ENCODE measurements at regions not wholly inside any gene's neighbourhood (a gene's known extent, or its start where the extent isn't known, plus 50 kb on each side); places are given as distances from the start of the nearest gene placed in this dataset.

GRCh38 chr11:79918846-79919245 lies 478.0 kb upstream of the TENM4 start:
- TF ChIP-seq FOXM1 (IDR thresholded peaks at IDR 0.05; ENCODE audit: borderline replicate concordance) (no peak), TARDBP (IDR thresholded peaks at IDR 0.05) (no peak), BHLHE40 (IDR thresholded peaks at IDR 0.05; ENCODE audit: borderline replicate concordance) (no peak), ARNT (IDR thresholded peaks at IDR 0.05) (no peak), HDGF (IDR thresholded peaks at IDR 0.05; ENCODE audit: borderline replicate concordance) (no peak), SP1 (IDR thresholded peaks at IDR 0.05) (no peak), FOXA1 (IDR thresholded peaks at IDR 0.05) (no peak), FOXK2 (IDR thresholded peaks at IDR 0.05) (no peak), LEF1 (IDR thresholded peaks at IDR 0.05; ENCODE audit: borderline replicate concordance) (no peak), ZNF384 (IDR thresholded peaks at IDR 0.05) (no peak), CTBP1 (IDR thresholded peaks at IDR 0.05; ENCODE audit: borderline replicate concordance) (no peak), SUZ12 (IDR thresholded peaks at IDR 0.05) (no peak), NFRKB (IDR thresholded peaks at IDR 0.05) (no peak), L3MBTL2 (conservative IDR thresholded peaks at IDR 0.05) (no peak), ELF4 (IDR thresholded peaks at IDR 0.05) (no peak)
- TF ChIP-seq, protein P1, sequence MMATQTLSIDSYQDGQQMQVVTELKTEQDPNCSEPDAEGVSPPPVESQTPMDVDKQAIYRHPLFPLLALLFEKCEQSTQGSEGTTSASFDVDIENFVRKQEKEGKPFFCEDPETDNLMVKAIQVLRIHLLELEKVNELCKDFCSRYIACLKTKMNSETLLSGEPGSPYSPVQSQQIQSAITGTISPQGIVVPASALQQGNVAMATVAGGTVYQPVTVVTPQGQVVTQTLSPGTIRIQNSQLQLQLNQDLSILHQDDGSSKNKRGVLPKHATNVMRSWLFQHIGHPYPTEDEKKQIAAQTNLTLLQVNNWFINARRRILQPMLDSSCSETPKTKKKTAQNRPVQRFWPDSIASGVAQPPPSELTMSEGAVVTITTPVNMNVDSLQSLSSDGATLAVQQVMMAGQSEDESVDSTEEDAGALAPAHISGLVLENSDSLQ (IDR thresholded peaks at IDR 0.05): no peak
- POLR2A ChIA-PET: no interaction called here
- no peak for DNase-seq (ENCODE audit: extremely low spot score)
- CTCF ChIA-PET: no interaction called here

- no peak for DNase-seq (ENCODE audit: extremely low spot score)
- POLR2A ChIA-PET: no interaction called here
- CTCF ChIA-PET: no interaction called here
- no peak for TF ChIP-seq FOXA1 (IDR thresholded peaks at IDR 0.05)
- no peak for TF ChIP-seq HDGF (IDR thresholded peaks at IDR 0.05; ENCODE audit: borderline replicate concordance)
- TF ChIP-seq ELF4 (IDR thresholded peaks at IDR 0.05): no peak
- no peak for TF ChIP-seq L3MBTL2 (conservative IDR thresholded peaks at IDR 0.05)
- TF ChIP-seq SP1 (IDR thresholded peaks at IDR 0.05): no peak
- TF ChIP-seq ARNT (IDR thresholded peaks at IDR 0.05): no peak
- TF ChIP-seq TARDBP (IDR thresholded peaks at IDR 0.05): no peak
- no peak for TF ChIP-seq NFRKB (IDR thresholded peaks at IDR 0.05)
- TF ChIP-seq, protein P1 (IDR thresholded peaks at IDR 0.05): no peak
- no peak for TF ChIP-seq FOXK2 (IDR thresholded peaks at IDR 0.05)
- TF ChIP-seq FOXM1 (IDR thresholded peaks at IDR 0.05; ENCODE audit: borderline replicate concordance): no peak
- no peak for TF ChIP-seq CTBP1 (IDR thresholded peaks at IDR 0.05; ENCODE audit: borderline replicate concordance)
- TF ChIP-seq BHLHE40 (IDR thresholded peaks at IDR 0.05; ENCODE audit: borderline replicate concordance): no peak
Observed at GRCh38 chr11:79906164-79906563, 465.3 kb upstream of the TENM4 start.

- POLR2A ChIA-PET: no interaction called here
- CTCF ChIA-PET: no interaction called here
- TF ChIP-seq ARNT (IDR thresholded peaks at IDR 0.05) (no peak), FOXM1 (IDR thresholded peaks at IDR 0.05; ENCODE audit: borderline replicate concordance) (no peak), CTBP1 (IDR thresholded peaks at IDR 0.05; ENCODE audit: borderline replicate concordance) (no peak), TARDBP (IDR thresholded peaks at IDR 0.05) (no peak), SP1 (IDR thresholded peaks at IDR 0.05) (no peak)
- TF ChIP-seq, protein P1 (IDR thresholded peaks at IDR 0.05): no peak
- no peak for DNase-seq (ENCODE audit: extremely low spot score)
Observed at GRCh38 chr11:79902493-79902892, 461.7 kb upstream of the TENM4 start.

DNA sequence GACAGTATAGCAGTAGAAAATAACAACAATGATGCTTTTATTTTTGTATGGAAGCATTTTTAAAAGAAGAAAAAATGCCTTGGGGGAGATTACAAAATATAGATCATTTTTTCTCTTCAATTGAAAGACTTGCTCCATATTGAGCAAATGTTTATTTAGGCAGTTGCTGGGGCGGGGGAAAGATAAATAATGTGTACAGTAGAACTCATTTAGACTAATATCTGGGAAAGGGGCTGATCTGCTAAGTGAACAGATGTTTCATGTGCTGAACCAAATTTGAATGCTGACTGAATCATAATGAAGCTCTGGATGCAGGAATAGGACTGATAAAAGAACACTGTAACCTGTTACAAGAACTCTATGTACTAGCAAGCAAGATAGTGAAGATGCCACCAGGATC lies 457.1 kb upstream of the TENM4 start:
- no peak for DNase-seq (ENCODE audit: extremely low spot score)
- ChIA-PET POLR2A (no interaction called here), CTCF (no interaction called here)
- TF ChIP-seq LEF1 (IDR thresholded peaks at IDR 0.05; ENCODE audit: borderline replicate concordance) (no peak), TARDBP (IDR thresholded peaks at IDR 0.05) (no peak), FOXK2 (IDR thresholded peaks at IDR 0.05) (no peak), FOXA1 (IDR thresholded peaks at IDR 0.05) (no peak), BHLHE40 (IDR thresholded peaks at IDR 0.05; ENCODE audit: borderline replicate concordance) (no peak)
- TF ChIP-seq, protein P1 (IDR thresholded peaks at IDR 0.05): no peak

DNA sequence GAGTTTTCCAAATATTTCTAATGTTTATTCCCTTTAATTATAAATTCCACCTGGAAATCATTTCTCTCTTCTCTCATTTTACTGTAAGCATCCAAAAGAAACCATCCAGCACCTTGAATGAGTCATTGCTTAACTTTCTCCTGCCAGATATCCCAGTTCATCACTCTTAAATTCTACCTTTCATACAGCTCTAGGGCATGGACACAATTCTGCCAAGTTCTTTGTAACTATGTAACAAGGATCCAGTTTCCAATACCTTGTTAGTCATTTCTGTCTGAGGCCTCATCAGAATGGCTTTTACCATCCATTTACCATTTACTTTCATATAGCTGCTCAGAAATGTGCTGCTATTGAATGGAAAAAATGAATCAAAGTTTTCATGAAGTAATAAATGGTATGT lies 455.4 kb upstream of the TENM4 start:
- ChIA-PET CTCF (no interaction called here), POLR2A (no interaction called here)
- no peak for DNase-seq (ENCODE audit: extremely low spot score)
- TF ChIP-seq ELF4 (IDR thresholded peaks at IDR 0.05) (no peak), TARDBP (IDR thresholded peaks at IDR 0.05) (no peak), BHLHE40 (IDR thresholded peaks at IDR 0.05; ENCODE audit: borderline replicate concordance) (no peak), FOXM1 (IDR thresholded peaks at IDR 0.05; ENCODE audit: borderline replicate concordance) (no peak), ZNF384 (IDR thresholded peaks at IDR 0.05) (no peak), LEF1 (IDR thresholded peaks at IDR 0.05; ENCODE audit: borderline replicate concordance) (no peak), L3MBTL2 (conservative IDR thresholded peaks at IDR 0.05) (no peak), SP1 (IDR thresholded peaks at IDR 0.05) (no peak), NFRKB (IDR thresholded peaks at IDR 0.05) (no peak), HDGF (IDR thresholded peaks at IDR 0.05; ENCODE audit: borderline replicate concordance) (no peak), SUZ12 (IDR thresholded peaks at IDR 0.05) (no peak), ARNT (IDR thresholded peaks at IDR 0.05) (no peak)
- TF ChIP-seq, protein P1 (IDR thresholded peaks at IDR 0.05): no peak

DNA sequence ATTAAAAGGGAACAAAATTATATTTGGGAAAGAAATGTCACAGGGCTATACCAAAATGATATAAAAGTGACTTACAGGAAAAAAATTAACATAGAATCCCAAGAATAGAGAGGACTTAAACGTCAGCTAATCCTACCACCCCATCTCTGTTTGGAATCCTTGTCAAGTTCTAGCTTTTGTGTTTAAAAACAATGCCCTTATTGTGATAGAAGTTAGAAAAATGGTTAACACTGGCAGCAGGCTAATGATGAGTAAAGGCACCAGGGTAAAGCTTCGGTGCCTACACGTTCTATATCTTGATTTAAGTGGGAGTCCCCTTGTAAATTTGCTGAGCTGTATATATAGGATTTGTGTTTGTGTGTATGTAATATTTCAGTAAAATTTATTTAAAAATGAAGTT lies 453.3 kb upstream of the TENM4 start:
- no peak for TF ChIP-seq FOXM1 (IDR thresholded peaks at IDR 0.05; ENCODE audit: borderline replicate concordance)
- no peak for TF ChIP-seq ZNF384 (IDR thresholded peaks at IDR 0.05)
- TF ChIP-seq SUZ12 (IDR thresholded peaks at IDR 0.05): no peak
- no peak for TF ChIP-seq TARDBP (IDR thresholded peaks at IDR 0.05)
- TF ChIP-seq FOXA1 (IDR thresholded peaks at IDR 0.05): no peak
- no peak for TF ChIP-seq SP1 (IDR thresholded peaks at IDR 0.05)
- TF ChIP-seq, protein P1 (IDR thresholded peaks at IDR 0.05): no peak
- DNase-seq (ENCODE audit: extremely low spot score): no peak
- POLR2A ChIA-PET: no interaction called here
- CTCF ChIA-PET: no interaction called here
